HG02759 (cell line): ENCODE measurements at regions not wholly inside any gene's neighbourhood (a gene's known extent, or its start where the extent isn't known, plus 50 kb on each side); places are given as distances from the start of the nearest gene placed in this dataset.

ENCODE experiments used
- ATAC-seq: cut with Tn5 transposase; IDR thresholded peaks from one replicate; pipeline ENCODE4 v1.9.1; 2021; ENCODE audit warnings: mild to moderate bottlenecking, moderate library complexity; ENCODE audit not compliant: unreplicated experiment

DNA sequence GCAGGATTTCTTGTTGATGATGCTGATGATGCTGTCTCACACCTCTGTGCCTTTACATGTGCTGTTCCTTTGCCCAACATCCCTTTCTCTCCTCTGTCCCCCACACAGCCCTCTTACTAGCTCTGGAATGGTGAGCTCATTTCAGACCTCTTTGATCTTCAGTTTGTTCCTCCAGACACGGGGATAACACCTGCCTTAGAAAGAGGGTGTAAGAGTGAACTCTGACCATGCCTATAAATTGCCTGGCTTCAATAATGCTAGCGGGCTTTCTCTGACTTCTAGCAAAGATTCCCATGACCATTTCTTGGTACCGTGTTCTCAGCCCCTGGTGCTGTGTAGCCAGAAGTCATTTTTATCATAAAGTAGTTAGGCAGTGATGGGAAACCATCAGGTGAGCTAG is 55.9 kb upstream of the DRD2 start:
- ATAC-seq = no peak

GRCh38 chr11:113529606-113530005 is 54.4 kb upstream of the DRD2 start:
- no peak for ATAC-seq

DNA sequence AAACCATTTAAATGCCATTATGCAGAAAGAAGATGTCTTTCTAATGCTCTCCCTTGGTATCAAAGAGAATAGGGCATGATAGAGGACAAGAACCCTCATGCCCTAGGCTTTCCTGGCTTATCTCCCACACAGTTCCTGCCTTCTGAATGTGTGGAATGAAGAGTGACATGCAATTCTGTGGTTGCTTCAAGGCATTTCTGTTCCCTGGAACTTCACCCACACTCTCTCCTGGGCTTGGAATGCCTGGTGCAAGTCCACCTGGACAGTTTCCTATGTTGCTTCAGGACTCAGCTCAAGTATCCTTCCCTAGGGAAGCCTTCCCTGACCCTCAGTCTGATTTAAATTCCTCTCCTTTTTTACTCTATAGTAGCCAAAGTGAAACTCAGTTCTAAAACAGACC is 53.8 kb upstream of the DRD2 start:
- no peak for ATAC-seq

GRCh38 chr11:113526521-113526920 is 51.3 kb upstream of the DRD2 start:
- ATAC-seq = no peak
